H9 (cell line): ENCODE measurements at regions not wholly inside any gene's neighbourhood (a gene's known extent, or its start where the extent isn't known, plus 50 kb on each side); places are given as distances from the start of the nearest gene placed in this dataset.

Experiments
- DNase-seq: peaks from one replicate; pipeline ENCODE4 v3.0.0-alpha.2; 2017
- H2AFZ ChIP-seq: one replicate; pipeline ENCODE4 v1.6.1; 2013; ENCODE audit warnings: mild to moderate bottlenecking, low read length, control low read depth, moderate library complexity
- H2AK5ac ChIP-seq: 2 replicates; pipeline ENCODE4 v1.6.1; 2013; ENCODE audit warnings: low read length, control low read depth, mixed read lengths; ENCODE audit not compliant: insufficient read length
- H2BK120ac ChIP-seq: one replicate; pipeline ENCODE4 v1.6.1; 2013; ENCODE audit warnings: low read depth, mild to moderate bottlenecking, low read length, control low read depth, inconsistent platforms; ENCODE audit not compliant: poor library complexity, severe bottlenecking
- H2BK12ac ChIP-seq: 2 replicates; pipeline ENCODE4 v1.6.1; 2013; ENCODE audit warnings: low read length, control low read depth, mixed read lengths, low read depth; ENCODE audit not compliant: insufficient read length
- H2BK15ac ChIP-seq: 2 replicates; pipeline ENCODE4 v1.6.1; 2013; ENCODE audit warnings: low read depth, low read length, control low read depth
- H2BK20ac ChIP-seq: one replicate; pipeline ENCODE4 v1.6.1; 2013; ENCODE audit warnings: low read depth, mild to moderate bottlenecking, low read length, control low read depth, inconsistent platforms; ENCODE audit not compliant: poor library complexity, severe bottlenecking
- H2BK5ac ChIP-seq: 2 replicates; pipeline ENCODE4 v1.6.1; 2013; ENCODE audit warnings: low read length, control low read depth, mixed read lengths; ENCODE audit not compliant: insufficient read length
- H3K14ac ChIP-seq: 2 replicates; pipeline ENCODE4 v1.6.1; 2013; ENCODE audit warnings: low read length, control low read depth; ENCODE audit not compliant: insufficient read depth
- H3K18ac ChIP-seq: 2 replicates; pipeline ENCODE4 v1.6.1; 2013; ENCODE audit warnings: low read depth, mild to moderate bottlenecking, mixed read lengths, low read length, control low read depth; ENCODE audit not compliant: insufficient read length
- H3K23ac ChIP-seq: 2 replicates; pipeline ENCODE4 v1.6.1; 2013; ENCODE audit warnings: low read length, control low read depth, mixed read lengths, low read depth; ENCODE audit not compliant: insufficient read length
- H3K23me2 ChIP-seq: 2 replicates; pipeline ENCODE4 v1.6.1; 2013; ENCODE audit warnings: low read depth, mild to moderate bottlenecking, mixed read lengths, low read length, control low read depth; ENCODE audit not compliant: insufficient read length, poor library complexity, severe bottlenecking
- H3K27ac ChIP-seq: 2 replicates; pipeline ENCODE4 v1.5.1; 2013; ENCODE audit warnings: low read length, control low read depth, mixed read lengths, low read depth; ENCODE audit not compliant: insufficient read length
- H3K27me3 ChIP-seq: 2 replicates; pipeline ENCODE4 v1.6.1; 2013; ENCODE audit warnings: low read length, control low read depth, inconsistent platforms; ENCODE audit not compliant: insufficient read depth
- H3K4ac ChIP-seq: 2 replicates; pipeline ENCODE4 v1.6.1; 2013; ENCODE audit warnings: low read depth, mild to moderate bottlenecking, control low read depth, inconsistent platforms, low read length, moderate library complexity
- H3K4me1 ChIP-seq: 2 replicates; pipeline ENCODE4 v1.6.1; 2013; ENCODE audit warnings: low read length, control low read depth, inconsistent platforms; ENCODE audit not compliant: insufficient read depth
- H3K4me2 ChIP-seq: 2 replicates; pipeline ENCODE4 v1.6.1; 2013; ENCODE audit warnings: low read length, control low read depth, mixed read lengths; ENCODE audit not compliant: insufficient read length, insufficient read depth
- H3K56ac ChIP-seq: 2 replicates; pipeline ENCODE4 v1.6.1; 2013; ENCODE audit warnings: low read depth, mild to moderate bottlenecking, mixed read lengths, low read length, control low read depth; ENCODE audit not compliant: insufficient read length
- H3K79me1 ChIP-seq: 2 replicates; pipeline ENCODE4 v1.6.1; 2013; ENCODE audit warnings: low read depth, mild to moderate bottlenecking, moderate library complexity, low read length, control low read depth, inconsistent platforms; ENCODE audit not compliant: insufficient read depth, poor library complexity, severe bottlenecking
- H3K79me2 ChIP-seq: 2 replicates; pipeline ENCODE4 v1.6.1; 2013; ENCODE audit warnings: low read length, control low read depth, inconsistent platforms; ENCODE audit not compliant: insufficient read depth
- H3K9ac ChIP-seq: 2 replicates; pipeline ENCODE4 v1.6.1; 2013; ENCODE audit warnings: low read length, control low read depth, mixed read lengths; ENCODE audit not compliant: insufficient read length; ENCODE audit errors: extremely low read depth
- H3K9me3 ChIP-seq: one replicate; pipeline ENCODE4 v1.6.1; 2013; ENCODE audit warnings: low read depth, low read length, inconsistent platforms; ENCODE audit not compliant: control insufficient read depth
- H3T11ph ChIP-seq: one replicate; pipeline ENCODE4 v1.6.1; 2013; ENCODE audit warnings: mild to moderate bottlenecking, low read length, control low read depth, inconsistent platforms
- H4K20me1 ChIP-seq: one replicate; pipeline ENCODE4 v1.6.1; 2013; ENCODE audit not compliant: control insufficient read depth, insufficient read length, insufficient read depth
- H4K5ac ChIP-seq: 2 replicates; pipeline ENCODE4 v1.6.1; 2013; ENCODE audit warnings: low read depth, mild to moderate bottlenecking, mixed read lengths, low read length, control low read depth; ENCODE audit not compliant: insufficient read length
- H4K8ac ChIP-seq: replicated peaks from 2 replicates; pipeline ENCODE4 v1.6.1; 2013; ENCODE audit warnings: low read length, control low read depth, mixed read lengths, low read depth; ENCODE audit not compliant: insufficient read length
- H4K91ac ChIP-seq: 2 replicates; pipeline ENCODE4 v1.6.1; 2013; ENCODE audit warnings: low read depth, mild to moderate bottlenecking, moderate library complexity, mixed read lengths, low read length, control low read depth; ENCODE audit not compliant: insufficient read length
- H3K27ac Mint-ChIP-seq, 3 experiments: 2 replicates in 2 of 3; 3 replicates in 1 of 3; pipeline ENCODE4 v1.8.0; 2020 to 2021; ENCODE audit warnings: mixed read lengths in 3 of 3, mild to moderate bottlenecking in 1 of 3, moderate library complexity in 1 of 3
- H3K27me3 Mint-ChIP-seq: 2 replicates; pipeline ENCODE4 v1.8.0; 2021; ENCODE audit warnings: low read depth, mild to moderate bottlenecking, moderate library complexity, mixed read lengths
- H3K36me3 Mint-ChIP-seq, 3 experiments: 2 replicates in 2 of 3; 3 replicates in 1 of 3; pipeline ENCODE4 v1.8.0; 2020 to 2021; ENCODE audit warnings: low read depth in 3 of 3, mixed read lengths in 3 of 3; ENCODE audit not compliant: insufficient read depth in 1 of 3
- H3K4me1 Mint-ChIP-seq, 2 experiments: 2 replicates each; pipeline ENCODE4 v1.8.0; 2020; ENCODE audit warnings: mixed read lengths in 2 of 2
- H3K4me3 Mint-ChIP-seq, 2 experiments: 2 replicates in 1 of 2; 3 replicates in 1 of 2; pipeline ENCODE4 v1.8.0; 2020 to 2021; ENCODE audit warnings: mild to moderate bottlenecking in 2 of 2, mixed read lengths in 2 of 2, moderate library complexity in 1 of 2
- H3K9me3 Mint-ChIP-seq, 2 experiments: 2 replicates in 1 of 2; 3 replicates in 1 of 2; pipeline ENCODE4 v1.8.0; 2020; ENCODE audit warnings: mild to moderate bottlenecking in 2 of 2, mixed read lengths in 2 of 2, moderate library complexity in 1 of 2
- WGBS: extraction: QIAGEN DNeasy Blood & Tissue Kit; methylation state at CpG from one replicate; pipeline ENCODE4 v1.1.7; 2013; ENCODE audit warnings: missing lambda C conversion rate, low lambda C conversion rate, mixed read lengths; ENCODE audit not compliant: insufficient read length; ENCODE audit errors: extremely low coverage; 5-methylcytosine and 5-hydroxymethylcytosine counted together
- TF ChIP-seq, protein P1 (sequence below): fragments of 200-600 bp; sonication (generic); conservative IDR thresholded peaks from 3 replicates; pipeline ENCODE4 v1.8.0; 2021; ENCODE audit warnings: antibody characterized with exemption, mild to moderate bottlenecking

GRCh38 chr16:26827386-26827785 lies 239.3 kb upstream of the C16orf82 start:
- Mint-ChIP-seq H3K27me3 (peaks cover 13% of the 10 kb centered on the region), H3K4me1 (peaks cover 2 to 13% of the 10 kb centered on the region in 2 experiments; a peak in 3 of 4 replicates), H3K9me3 (peaks cover 0 to under 1% of the 10 kb centered on the region in 2 experiments; a peak in 1 of 5 replicates), H3K27ac (no peak overlapping the region), H3K4me3 (no peak overlapping the region), H3K36me3 (no peaks in the 10 kb centered on the region)
- no peaks in the 10 kb centered on the region for H3K9me3 ChIP-seq
- TF ChIP-seq, protein P1, sequence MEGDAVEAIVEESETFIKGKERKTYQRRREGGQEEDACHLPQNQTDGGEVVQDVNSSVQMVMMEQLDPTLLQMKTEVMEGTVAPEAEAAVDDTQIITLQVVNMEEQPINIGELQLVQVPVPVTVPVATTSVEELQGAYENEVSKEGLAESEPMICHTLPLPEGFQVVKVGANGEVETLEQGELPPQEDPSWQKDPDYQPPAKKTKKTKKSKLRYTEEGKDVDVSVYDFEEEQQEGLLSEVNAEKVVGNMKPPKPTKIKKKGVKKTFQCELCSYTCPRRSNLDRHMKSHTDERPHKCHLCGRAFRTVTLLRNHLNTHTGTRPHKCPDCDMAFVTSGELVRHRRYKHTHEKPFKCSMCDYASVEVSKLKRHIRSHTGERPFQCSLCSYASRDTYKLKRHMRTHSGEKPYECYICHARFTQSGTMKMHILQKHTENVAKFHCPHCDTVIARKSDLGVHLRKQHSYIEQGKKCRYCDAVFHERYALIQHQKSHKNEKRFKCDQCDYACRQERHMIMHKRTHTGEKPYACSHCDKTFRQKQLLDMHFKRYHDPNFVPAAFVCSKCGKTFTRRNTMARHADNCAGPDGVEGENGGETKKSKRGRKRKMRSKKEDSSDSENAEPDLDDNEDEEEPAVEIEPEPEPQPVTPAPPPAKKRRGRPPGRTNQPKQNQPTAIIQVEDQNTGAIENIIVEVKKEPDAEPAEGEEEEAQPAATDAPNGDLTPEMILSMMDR: no peak
- H2BK5ac ChIP-seq: no peak overlapping the region
- H3K79me2 ChIP-seq: no peaks in the 10 kb centered on the region
- H4K20me1 ChIP-seq: no peaks in the 10 kb centered on the region
- H4K8ac ChIP-seq: no peak overlapping the region
- DNase-seq: no peak
- no peak overlapping the region for H3K23ac ChIP-seq
- H4K5ac ChIP-seq: no peak overlapping the region
- no peak overlapping the region for H2BK12ac ChIP-seq
- no peak overlapping the region for H3K4me2 ChIP-seq
- H3K79me1 ChIP-seq: no peaks in the 10 kb centered on the region
- no peak overlapping the region for H3K27ac ChIP-seq
- H3K23me2 ChIP-seq: no peaks in the 10 kb centered on the region
- no peak overlapping the region for H2BK20ac ChIP-seq
- H2AK5ac ChIP-seq: no peak overlapping the region
- WGBS: no CpG with 5 or more reads among the region's 4 CpGs
- H3K4ac ChIP-seq: no peak overlapping the region
- no peak overlapping the region for H2AFZ ChIP-seq
- H2BK120ac ChIP-seq: no peak overlapping the region
- no peak overlapping the region for H3K14ac ChIP-seq
- no peak overlapping the region for H3K9ac ChIP-seq
- H3K27me3 ChIP-seq: no peaks in the 10 kb centered on the region
- no peak overlapping the region for H2BK15ac ChIP-seq
- H3T11ph ChIP-seq: no peak overlapping the region
- no peak overlapping the region for H3K56ac ChIP-seq
- H3K4me1 ChIP-seq: no peaks in the 10 kb centered on the region
- no peak overlapping the region for H3K18ac ChIP-seq
- no peak overlapping the region for H4K91ac ChIP-seq
